Brain microvascular endothelial cell (primary cell): ENCODE measurements at regions not wholly inside any gene's neighbourhood (a gene's known extent, or its start where the extent isn't known, plus 50 kb on each side); places are given as distances from the start of the nearest gene placed in this dataset.

Experiments used
- DNase-seq: peaks from one replicate; pipeline ENCODE4 v3.0.0-alpha.2; 2020
- H3K27ac ChIP-seq: fragments of 250-450 bp; sonication (Bioruptor Pico); 2 replicates; pipeline ENCODE4 v1.5.1; 2020; ENCODE audit warnings: mild to moderate bottlenecking, moderate library complexity
- H3K27me3 ChIP-seq: fragments of 250-450 bp; sonication (Bioruptor Pico); replicated peaks from 2 replicates; pipeline ENCODE4 v1.5.1; 2020; ENCODE audit warnings: mild to moderate bottlenecking
- H3K36me3 ChIP-seq: fragments of 250-450 bp; sonication (Bioruptor Pico); replicated peaks from 2 replicates; pipeline ENCODE4 v1.5.1; 2020; ENCODE audit warnings: mild to moderate bottlenecking
- H3K4me3 ChIP-seq: 2 replicates; pipeline ENCODE4 v1.5.1; 2011; ENCODE audit warnings: low read depth, mild to moderate bottlenecking, control low read depth, low read length, moderate library complexity
- in situ Hi-C: cut with HindIII; loops from 2 replicates; pipeline ENCODE4 v1.10.0; 2017; ENCODE audit warnings: low sequenced_read_pairs, low pct_ligation_motif_present
- TF ChIP-seq, protein P1 (sequence below): IDR thresholded peaks from 2 replicates; pipeline ENCODE4 v1.5.1; 2011; ENCODE audit warnings: low read depth, mild to moderate bottlenecking, moderate library complexity, low read length, control low read depth, inconsistent platforms; ENCODE audit errors: missing control alignments

DNA sequence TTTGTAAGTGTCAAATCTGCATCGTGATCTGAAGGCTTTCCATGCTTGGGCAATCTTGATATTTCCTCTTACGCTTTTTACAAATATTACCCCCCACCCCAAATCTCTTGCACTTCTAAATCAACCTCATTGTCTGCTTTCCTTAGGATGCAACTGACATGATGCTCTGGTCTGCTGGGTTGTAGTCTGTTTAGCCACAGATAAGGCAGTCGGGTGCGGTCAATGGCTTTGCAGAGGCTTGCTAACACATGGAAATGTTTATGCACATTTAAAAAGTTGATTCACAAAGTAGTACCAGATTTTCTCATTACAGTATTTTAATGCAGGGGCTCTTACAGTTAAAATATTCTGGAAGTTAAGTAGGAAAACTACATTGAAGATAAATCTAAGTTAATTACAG lies 172.5 kb downstream of the BAMBI start:
- Histone ChIP-seq H3K36me3 (no peaks in the 10 kb centered on the region), H3K27ac (no peak overlapping the region), H3K27me3 (no peaks in the 10 kb centered on the region), H3K4me3 (no peak overlapping the region)
- TF ChIP-seq, protein P1, sequence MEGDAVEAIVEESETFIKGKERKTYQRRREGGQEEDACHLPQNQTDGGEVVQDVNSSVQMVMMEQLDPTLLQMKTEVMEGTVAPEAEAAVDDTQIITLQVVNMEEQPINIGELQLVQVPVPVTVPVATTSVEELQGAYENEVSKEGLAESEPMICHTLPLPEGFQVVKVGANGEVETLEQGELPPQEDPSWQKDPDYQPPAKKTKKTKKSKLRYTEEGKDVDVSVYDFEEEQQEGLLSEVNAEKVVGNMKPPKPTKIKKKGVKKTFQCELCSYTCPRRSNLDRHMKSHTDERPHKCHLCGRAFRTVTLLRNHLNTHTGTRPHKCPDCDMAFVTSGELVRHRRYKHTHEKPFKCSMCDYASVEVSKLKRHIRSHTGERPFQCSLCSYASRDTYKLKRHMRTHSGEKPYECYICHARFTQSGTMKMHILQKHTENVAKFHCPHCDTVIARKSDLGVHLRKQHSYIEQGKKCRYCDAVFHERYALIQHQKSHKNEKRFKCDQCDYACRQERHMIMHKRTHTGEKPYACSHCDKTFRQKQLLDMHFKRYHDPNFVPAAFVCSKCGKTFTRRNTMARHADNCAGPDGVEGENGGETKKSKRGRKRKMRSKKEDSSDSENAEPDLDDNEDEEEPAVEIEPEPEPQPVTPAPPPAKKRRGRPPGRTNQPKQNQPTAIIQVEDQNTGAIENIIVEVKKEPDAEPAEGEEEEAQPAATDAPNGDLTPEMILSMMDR, result no peak
- in situ Hi-C loops, result no loop called here
- no peak for DNase-seq

DNA sequence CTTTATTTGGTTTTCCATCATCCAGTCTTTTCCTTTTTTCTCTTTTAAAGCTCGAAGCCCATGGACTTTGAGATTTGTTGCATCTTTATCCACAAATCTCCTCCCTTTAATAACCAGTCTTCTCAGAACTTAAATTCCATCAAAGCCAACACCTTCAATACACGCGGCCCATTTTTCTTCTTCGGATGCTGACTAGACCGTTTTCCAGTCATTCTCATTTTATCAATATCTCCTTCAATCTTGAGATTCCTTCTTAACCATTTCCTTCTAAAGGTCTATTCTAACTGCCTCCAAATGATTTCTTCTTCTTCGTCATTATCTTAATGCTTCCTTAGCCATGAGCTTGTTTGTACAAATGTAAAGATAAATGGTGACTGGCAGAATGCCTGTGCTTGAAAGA lies 173.5 kb downstream of the BAMBI start:
- no peak overlapping the region for H3K27ac ChIP-seq
- in situ Hi-C loops, result no loop called here
- no peak overlapping the region for H3K4me3 ChIP-seq
- no peaks in the 10 kb centered on the region for H3K36me3 ChIP-seq
- no peak for DNase-seq
- H3K27me3 ChIP-seq, result no peaks in the 10 kb centered on the region
- TF ChIP-seq, protein P1, result no peak

DNA sequence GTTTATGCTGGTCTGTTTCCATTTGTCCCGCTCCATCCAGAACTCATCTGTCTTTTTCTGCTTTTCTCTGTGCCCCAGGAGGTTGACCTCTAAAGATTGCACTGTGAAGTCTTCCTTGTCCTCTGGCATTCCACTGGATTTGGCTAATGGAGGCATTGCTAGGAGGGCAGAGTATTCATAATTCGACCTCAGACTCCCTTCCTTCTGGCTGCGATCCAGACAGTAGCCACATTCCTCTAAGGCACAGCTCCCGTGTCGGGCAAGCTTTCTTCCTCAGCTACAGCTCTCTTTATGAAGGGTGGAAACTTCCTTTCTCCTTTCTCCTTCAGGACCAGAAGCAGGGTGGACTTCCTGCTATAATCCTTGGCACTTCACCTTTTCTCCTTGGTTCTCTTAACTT lies 175.9 kb downstream of the BAMBI start:
- in situ Hi-C loops, result no loop called here
- Histone ChIP-seq H3K4me3 (no peak overlapping the region), H3K27me3 (no peaks in the 10 kb centered on the region), H3K36me3 (no peaks in the 10 kb centered on the region), H3K27ac (no peak overlapping the region)
- TF ChIP-seq, protein P1, result no peak
- no peak for DNase-seq

DNA sequence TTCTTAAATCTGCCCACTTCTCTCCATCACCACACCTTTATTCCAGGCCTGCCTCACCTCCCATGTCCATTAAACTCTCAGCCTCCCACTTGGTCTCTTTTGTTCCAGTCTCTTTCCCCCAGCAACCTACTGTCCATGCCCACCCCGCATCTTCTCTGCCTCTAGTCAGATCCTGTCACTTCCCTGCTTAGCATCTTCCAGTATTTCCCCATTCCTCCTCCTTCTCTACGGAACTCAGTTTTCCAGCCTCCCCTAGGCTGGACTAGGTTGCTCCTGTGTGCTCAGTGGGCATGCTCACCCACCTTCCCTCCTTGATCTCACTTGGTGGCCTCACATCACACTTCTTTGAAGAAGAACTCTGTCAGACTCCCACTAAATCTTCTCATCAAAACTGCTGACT lies 179.8 kb downstream of the BAMBI start:
- Histone ChIP-seq H3K27me3 (no peaks in the 10 kb centered on the region), H3K4me3 (no peak overlapping the region), H3K36me3 (no peaks in the 10 kb centered on the region), H3K27ac (no peak overlapping the region)
- DNase-seq, result no peak
- TF ChIP-seq, protein P1, result no peak
- in situ Hi-C loops, result no loop called here

DNA sequence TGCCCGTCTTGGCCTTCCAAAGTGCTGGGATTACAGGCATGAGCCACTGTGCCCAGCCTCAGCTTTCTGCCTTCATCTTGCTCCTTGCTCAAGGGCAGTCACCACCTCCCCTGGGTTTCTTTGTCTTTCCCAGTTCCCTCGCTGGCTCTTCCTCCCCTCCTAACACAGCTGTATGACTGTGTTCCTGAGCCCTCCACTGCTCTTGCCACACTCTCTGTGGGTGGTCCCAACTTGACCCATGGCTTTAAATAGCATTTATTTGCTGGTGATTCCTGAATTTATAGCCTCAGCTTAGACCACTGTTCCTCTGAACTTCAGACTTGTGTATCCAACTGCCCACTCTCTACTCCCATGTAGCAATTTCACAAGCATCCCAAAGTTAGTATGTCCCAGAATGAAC lies 181.3 kb downstream of the BAMBI start:
- no peak for DNase-seq
- H3K4me3 ChIP-seq, result no peak overlapping the region
- no peaks in the 10 kb centered on the region for H3K36me3 ChIP-seq
- H3K27ac ChIP-seq, result no peak overlapping the region
- in situ Hi-C loops, result no loop called here
- no peaks in the 10 kb centered on the region for H3K27me3 ChIP-seq
- TF ChIP-seq, protein P1, result no peak

DNA sequence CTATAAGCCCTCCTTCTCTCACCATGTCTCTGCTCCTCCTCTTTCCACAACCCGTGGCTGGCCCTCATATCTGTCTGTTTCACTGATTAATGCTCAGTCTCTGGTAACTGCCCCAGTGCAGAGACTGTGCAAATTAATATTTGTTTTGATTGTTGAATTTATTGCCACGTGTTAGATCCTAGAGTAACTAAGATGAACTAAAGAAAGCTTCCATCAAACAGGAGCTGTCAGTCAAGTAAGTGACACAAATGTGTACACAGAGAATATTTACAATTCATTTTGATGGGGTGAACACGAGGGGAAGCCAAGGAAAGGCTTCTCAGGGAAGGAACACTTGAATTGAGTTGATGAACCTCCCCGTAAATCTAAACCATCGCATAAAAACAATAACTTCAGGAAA lies 182.5 kb downstream of the BAMBI start:
- TF ChIP-seq, protein P1, result no peak
- no peak for DNase-seq
- Histone ChIP-seq H3K27me3 (no peaks in the 10 kb centered on the region), H3K4me3 (no peak overlapping the region), H3K36me3 (no peaks in the 10 kb centered on the region), H3K27ac (no peak overlapping the region)
- in situ Hi-C loops, result no loop called here
